ENCODE measurements at regions not wholly inside any gene's neighbourhood (a gene's known extent, or its start where the extent isn't known, plus 50 kb on each side); places are given as distances from the start of the nearest gene placed in this dataset.

DNA sequence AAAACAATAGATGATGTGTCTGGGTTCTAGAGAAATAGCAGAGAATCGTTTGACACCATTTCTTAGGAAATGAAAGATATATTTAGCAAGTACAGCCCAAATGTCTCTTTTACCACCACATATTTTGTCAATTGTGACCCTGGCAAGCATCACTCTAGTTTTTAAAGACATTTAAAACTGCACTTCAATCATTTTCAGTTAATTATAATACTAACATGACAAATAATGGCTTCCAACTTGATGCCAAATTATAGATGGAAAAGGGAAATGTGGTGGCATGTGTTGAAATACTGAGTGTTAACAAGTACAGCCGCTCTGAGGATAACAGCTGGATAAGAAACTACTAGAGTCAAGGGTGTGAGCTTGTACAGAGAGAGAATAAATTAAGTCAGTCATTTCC lies 648.9 kb downstream of the FRK start:
- Histone ChIP-seq H4K20me1 (ENCODE audit: insufficient read depth) (no peaks in the 10 kb centered on the region), H3K4me2 (no peak overlapping the region), H3K27ac (ENCODE audit: low read depth in 2 of 2, low read length in 1 of 2) (no peak overlapping the region), H3K4me3 (ENCODE audit: low read depth in 2 of 2, low read length in 1 of 2) (no peak overlapping the region), H3K4me1 (ENCODE audit: control insufficient read depth in 1 of 2, insufficient read depth in 2 of 2, low read depth in 1 of 2, low read length in 1 of 2) (no peaks in the 10 kb centered on the region), H3K9me3 (no peaks in the 10 kb centered on the region), H2AFZ (ENCODE audit: low read depth) (no peak overlapping the region), H3K9ac (no peak overlapping the region), H3K79me2 (ENCODE audit: insufficient read depth) (no peaks in the 10 kb centered on the region), H3K9me2 (no peaks in the 10 kb centered on the region), H3F3A (replicated peaks; ENCODE audit: insufficient read depth) (no peaks in the 10 kb centered on the region), H3K36me3 (replicated peaks in 1 of 2; ENCODE audit: control insufficient read depth in 1 of 2, insufficient read depth in 2 of 2, low read length in 1 of 2) (no peaks in the 10 kb centered on the region), H3K27me3 (ENCODE audit: insufficient read depth) (no peaks in the 10 kb centered on the region)
- TF ChIP-seq ELF1 (IDR thresholded peaks at IDR 0.05) (no peak), EZH2phosphoT487 (IDR thresholded peaks at IDR 0.05; ENCODE audit: borderline replicate concordance, low read depth) (no peak), SMC3 (IDR thresholded peaks at IDR 0.05; ENCODE audit: low read depth, low read length) (no peak)
- WGBS (ENCODE audit: low lambda C conversion rate), result 27% methylated on average over 2 of the region's 2 CpGs
- ChIA-PET CTCF (no interaction called here), POLR2A (no interaction called here)
- DNase-seq, result no peak

DNA sequence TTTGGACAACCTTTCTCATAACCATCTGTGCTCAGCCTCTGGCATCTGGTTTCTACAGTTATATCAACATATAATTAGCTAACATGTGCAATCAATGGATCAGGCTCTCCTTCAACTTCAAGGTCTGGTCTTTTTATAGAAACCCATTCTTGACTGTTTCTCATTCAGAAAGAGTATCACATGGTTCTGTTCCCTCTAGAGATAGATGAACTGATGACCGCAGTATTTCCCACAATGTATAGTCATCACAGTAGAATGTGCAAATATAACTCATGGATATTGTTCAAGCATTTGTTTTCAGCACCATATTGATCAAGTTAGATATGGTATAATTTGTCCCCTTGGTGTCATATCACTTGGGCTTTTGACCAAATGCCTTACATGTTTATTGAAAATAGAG lies 656.2 kb downstream of the FRK start:
- no peaks in the 10 kb centered on the region for H3K27me3 ChIP-seq (ENCODE audit: insufficient read depth)
- no peaks in the 10 kb centered on the region for H3K36me3 ChIP-seq (replicated peaks in 1 of 2; ENCODE audit: control insufficient read depth in 1 of 2, insufficient read depth in 2 of 2, low read length in 1 of 2)
- TF ChIP-seq, protein P1, sequence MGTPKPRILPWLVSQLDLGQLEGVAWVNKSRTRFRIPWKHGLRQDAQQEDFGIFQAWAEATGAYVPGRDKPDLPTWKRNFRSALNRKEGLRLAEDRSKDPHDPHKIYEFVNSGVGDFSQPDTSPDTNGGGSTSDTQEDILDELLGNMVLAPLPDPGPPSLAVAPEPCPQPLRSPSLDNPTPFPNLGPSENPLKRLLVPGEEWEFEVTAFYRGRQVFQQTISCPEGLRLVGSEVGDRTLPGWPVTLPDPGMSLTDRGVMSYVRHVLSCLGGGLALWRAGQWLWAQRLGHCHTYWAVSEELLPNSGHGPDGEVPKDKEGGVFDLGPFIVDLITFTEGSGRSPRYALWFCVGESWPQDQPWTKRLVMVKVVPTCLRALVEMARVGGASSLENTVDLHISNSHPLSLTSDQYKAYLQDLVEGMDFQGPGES (IDR thresholded peaks at IDR 0.05; ENCODE audit: low read depth, low read length), result no peak
- TF ChIP-seq, protein P2, sequence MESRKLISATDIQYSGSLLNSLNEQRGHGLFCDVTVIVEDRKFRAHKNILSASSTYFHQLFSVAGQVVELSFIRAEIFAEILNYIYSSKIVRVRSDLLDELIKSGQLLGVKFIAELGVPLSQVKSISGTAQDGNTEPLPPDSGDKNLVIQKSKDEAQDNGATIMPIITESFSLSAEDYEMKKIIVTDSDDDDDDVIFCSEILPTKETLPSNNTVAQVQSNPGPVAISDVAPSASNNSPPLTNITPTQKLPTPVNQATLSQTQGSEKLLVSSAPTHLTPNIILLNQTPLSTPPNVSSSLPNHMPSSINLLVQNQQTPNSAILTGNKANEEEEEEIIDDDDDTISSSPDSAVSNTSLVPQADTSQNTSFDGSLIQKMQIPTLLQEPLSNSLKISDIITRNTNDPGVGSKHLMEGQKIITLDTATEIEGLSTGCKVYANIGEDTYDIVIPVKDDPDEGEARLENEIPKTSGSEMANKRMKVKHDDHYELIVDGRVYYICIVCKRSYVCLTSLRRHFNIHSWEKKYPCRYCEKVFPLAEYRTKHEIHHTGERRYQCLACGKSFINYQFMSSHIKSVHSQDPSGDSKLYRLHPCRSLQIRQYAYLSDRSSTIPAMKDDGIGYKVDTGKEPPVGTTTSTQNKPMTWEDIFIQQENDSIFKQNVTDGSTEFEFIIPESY (IDR thresholded peaks at IDR 0.05; ENCODE audit: borderline replicate concordance, low read depth), result no peak
- no peaks in the 10 kb centered on the region for H3K4me1 ChIP-seq (ENCODE audit: control insufficient read depth in 1 of 2, insufficient read depth in 2 of 2, low read depth in 1 of 2, low read length in 1 of 2)
- ChIA-PET CTCF (no interaction called here), POLR2A (no interaction called here)
- no peaks in the 10 kb centered on the region for H3K9me2 ChIP-seq
- H3K4me2 ChIP-seq, result no peak overlapping the region
- no peaks in the 10 kb centered on the region for H3K9me3 ChIP-seq
- H3K27ac ChIP-seq (ENCODE audit: low read depth in 2 of 2, low read length in 1 of 2), result no peak overlapping the region
- DNase-seq, result no peak
- H4K20me1 ChIP-seq (ENCODE audit: insufficient read depth), result no peaks in the 10 kb centered on the region
- H3K4me3 ChIP-seq (ENCODE audit: low read depth in 2 of 2, low read length in 1 of 2), result no peak overlapping the region
- no peaks in the 10 kb centered on the region for H3F3A ChIP-seq (replicated peaks; ENCODE audit: insufficient read depth)
- WGBS (ENCODE audit: low lambda C conversion rate), result 29% methylated on average over 1 of the region's 1 CpG
- no peak overlapping the region for H2AFZ ChIP-seq (ENCODE audit: low read depth)
- no peaks in the 10 kb centered on the region for H3K79me2 ChIP-seq (ENCODE audit: insufficient read depth)
- no peak overlapping the region for H3K9ac ChIP-seq

DNA sequence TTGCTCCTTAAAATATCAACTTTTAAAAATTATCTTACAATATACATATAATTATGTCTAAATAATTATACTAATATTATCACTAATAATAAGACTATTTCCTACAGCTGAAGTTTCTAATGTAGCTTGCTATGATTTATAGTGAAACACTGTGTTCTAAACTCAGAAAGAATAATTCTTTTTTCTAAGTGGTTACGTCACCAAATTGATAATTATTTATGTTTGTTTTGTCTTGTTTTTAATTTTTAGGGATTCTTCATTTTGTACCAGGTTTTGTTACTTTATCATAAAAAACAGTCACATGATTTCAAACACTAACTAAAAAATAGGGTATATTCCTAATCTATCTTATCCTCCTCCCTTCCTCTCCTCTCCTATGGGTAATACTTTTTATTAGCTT lies 662.1 kb downstream of the FRK start:
- H3K9me2 ChIP-seq, result no peaks in the 10 kb centered on the region
- no peaks in the 10 kb centered on the region for H3K27me3 ChIP-seq (ENCODE audit: insufficient read depth)
- no peaks in the 10 kb centered on the region for H3K4me1 ChIP-seq (ENCODE audit: control insufficient read depth in 1 of 2, insufficient read depth in 2 of 2, low read depth in 1 of 2, low read length in 1 of 2)
- H2AFZ ChIP-seq (ENCODE audit: low read depth), result no peak overlapping the region
- no peaks in the 10 kb centered on the region for H3K9me3 ChIP-seq
- no peak overlapping the region for H3K9ac ChIP-seq
- no peak overlapping the region for H3K4me2 ChIP-seq
- H3K27ac ChIP-seq (ENCODE audit: low read depth in 2 of 2, low read length in 1 of 2), result no peak overlapping the region
- TF ChIP-seq TAF1 (IDR thresholded peaks at IDR 0.05; ENCODE audit: borderline replicate concordance, low read depth, low read length) (no peak), NFIC (IDR thresholded peaks at IDR 0.05; ENCODE audit: borderline replicate concordance) (no peak), MEF2A (IDR thresholded peaks at IDR 0.05; ENCODE audit: borderline replicate concordance, low read depth) (no peak), SIN3A (IDR thresholded peaks at IDR 0.05; ENCODE audit: borderline replicate concordance, low read depth, low read length) (no peak)
- TF ChIP-seq, protein P3, sequence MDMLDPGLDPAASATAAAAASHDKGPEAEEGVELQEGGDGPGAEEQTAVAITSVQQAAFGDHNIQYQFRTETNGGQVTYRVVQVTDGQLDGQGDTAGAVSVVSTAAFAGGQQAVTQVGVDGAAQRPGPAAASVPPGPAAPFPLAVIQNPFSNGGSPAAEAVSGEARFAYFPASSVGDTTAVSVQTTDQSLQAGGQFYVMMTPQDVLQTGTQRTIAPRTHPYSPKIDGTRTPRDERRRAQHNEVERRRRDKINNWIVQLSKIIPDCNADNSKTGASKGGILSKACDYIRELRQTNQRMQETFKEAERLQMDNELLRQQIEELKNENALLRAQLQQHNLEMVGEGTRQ (IDR thresholded peaks at IDR 0.05; ENCODE audit: borderline replicate concordance, low read depth, low read length), result no peak
- TF ChIP-seq, protein P4, sequence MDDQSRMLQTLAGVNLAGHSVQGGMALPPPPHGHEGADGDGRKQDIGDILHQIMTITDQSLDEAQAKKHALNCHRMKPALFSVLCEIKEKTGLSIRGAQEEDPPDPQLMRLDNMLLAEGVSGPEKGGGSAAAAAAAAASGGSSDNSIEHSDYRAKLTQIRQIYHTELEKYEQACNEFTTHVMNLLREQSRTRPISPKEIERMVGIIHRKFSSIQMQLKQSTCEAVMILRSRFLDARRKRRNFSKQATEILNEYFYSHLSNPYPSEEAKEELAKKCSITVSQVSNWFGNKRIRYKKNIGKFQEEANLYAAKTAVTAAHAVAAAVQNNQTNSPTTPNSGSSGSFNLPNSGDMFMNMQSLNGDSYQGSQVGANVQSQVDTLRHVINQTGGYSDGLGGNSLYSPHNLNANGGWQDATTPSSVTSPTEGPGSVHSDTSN (IDR thresholded peaks at IDR 0.05), result no peak
- 38% methylated on average over 1 of the region's 1 CpG for WGBS (ENCODE audit: low lambda C conversion rate)
- ChIA-PET CTCF (no interaction called here), POLR2A (no interaction called here)
- H3K79me2 ChIP-seq (ENCODE audit: insufficient read depth), result no peaks in the 10 kb centered on the region
- no peaks in the 10 kb centered on the region for H3K36me3 ChIP-seq (replicated peaks in 1 of 2; ENCODE audit: control insufficient read depth in 1 of 2, insufficient read depth in 2 of 2, low read length in 1 of 2)
- H3K4me3 ChIP-seq (ENCODE audit: low read depth in 2 of 2, low read length in 1 of 2), result no peak overlapping the region
- H4K20me1 ChIP-seq (ENCODE audit: insufficient read depth), result no peaks in the 10 kb centered on the region
- DNase-seq, result no peak
- no peaks in the 10 kb centered on the region for H3F3A ChIP-seq (replicated peaks; ENCODE audit: insufficient read depth)

Data from SK-N-SH (cell line).